AG10803 (cell line): ENCODE measurements at regions not wholly inside any gene's neighbourhood (a gene's known extent, or its start where the extent isn't known, plus 50 kb on each side); places are given as distances from the start of the nearest gene placed in this dataset.

Experiments
- DNase-seq: peaks from one replicate; pipeline ENCODE4 v3.0.0; 2010; ENCODE audit warnings: low read depth
- H3K4me3 ChIP-seq: 2 replicates; pipeline ENCODE4 v1.5.1; 2011; ENCODE audit warnings: mild to moderate bottlenecking, low read length, control low read depth
- TF ChIP-seq, protein P1 (sequence below): conservative IDR thresholded peaks from 2 replicates; pipeline ENCODE4 v1.5.1; 2011; ENCODE audit warnings: mild to moderate bottlenecking, low read length, control low read depth, inconsistent platforms

DNA sequence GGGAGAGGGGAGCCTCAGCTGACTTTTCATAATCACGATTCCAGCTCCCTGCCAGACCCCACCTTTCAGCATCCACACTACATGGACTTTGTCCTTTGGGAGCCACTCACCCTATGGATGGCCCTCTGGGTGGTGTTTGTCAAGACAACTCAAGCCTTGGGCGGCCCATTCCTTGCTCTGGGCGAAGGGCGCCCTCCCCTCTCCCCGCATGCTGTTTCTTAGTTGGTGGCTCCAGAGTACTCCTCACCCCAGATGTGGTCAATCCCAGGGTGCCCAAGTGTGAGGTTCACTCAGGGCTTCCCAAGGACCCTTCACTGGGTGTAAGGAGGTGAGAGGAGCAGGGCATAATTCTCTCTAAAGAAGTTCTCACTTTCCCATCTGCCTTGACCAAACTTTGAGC lies 710.0 kb downstream of the QKI start:
- TF ChIP-seq, protein P1, sequence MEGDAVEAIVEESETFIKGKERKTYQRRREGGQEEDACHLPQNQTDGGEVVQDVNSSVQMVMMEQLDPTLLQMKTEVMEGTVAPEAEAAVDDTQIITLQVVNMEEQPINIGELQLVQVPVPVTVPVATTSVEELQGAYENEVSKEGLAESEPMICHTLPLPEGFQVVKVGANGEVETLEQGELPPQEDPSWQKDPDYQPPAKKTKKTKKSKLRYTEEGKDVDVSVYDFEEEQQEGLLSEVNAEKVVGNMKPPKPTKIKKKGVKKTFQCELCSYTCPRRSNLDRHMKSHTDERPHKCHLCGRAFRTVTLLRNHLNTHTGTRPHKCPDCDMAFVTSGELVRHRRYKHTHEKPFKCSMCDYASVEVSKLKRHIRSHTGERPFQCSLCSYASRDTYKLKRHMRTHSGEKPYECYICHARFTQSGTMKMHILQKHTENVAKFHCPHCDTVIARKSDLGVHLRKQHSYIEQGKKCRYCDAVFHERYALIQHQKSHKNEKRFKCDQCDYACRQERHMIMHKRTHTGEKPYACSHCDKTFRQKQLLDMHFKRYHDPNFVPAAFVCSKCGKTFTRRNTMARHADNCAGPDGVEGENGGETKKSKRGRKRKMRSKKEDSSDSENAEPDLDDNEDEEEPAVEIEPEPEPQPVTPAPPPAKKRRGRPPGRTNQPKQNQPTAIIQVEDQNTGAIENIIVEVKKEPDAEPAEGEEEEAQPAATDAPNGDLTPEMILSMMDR: no peak
- DNase-seq: no peak

GRCh38 chr6:164122109-164122508 lies 707.6 kb downstream of the QKI start:
- no peak overlapping the region for H3K4me3 ChIP-seq
- TF ChIP-seq, protein P1: no peak

More for the DNA sequence above, 710.0 kb downstream of the QKI start:
- no peak overlapping the region for H3K4me3 ChIP-seq

GRCh38 chr6:164121527-164121926 lies 707.0 kb downstream of the QKI start:
- TF ChIP-seq, protein P1: no peak
- H3K4me3 ChIP-seq: no peak overlapping the region
- DNase-seq: no peak

More at GRCh38 chr6:164122109-164122508, 707.6 kb downstream of the QKI start:
- no peak for DNase-seq

DNA sequence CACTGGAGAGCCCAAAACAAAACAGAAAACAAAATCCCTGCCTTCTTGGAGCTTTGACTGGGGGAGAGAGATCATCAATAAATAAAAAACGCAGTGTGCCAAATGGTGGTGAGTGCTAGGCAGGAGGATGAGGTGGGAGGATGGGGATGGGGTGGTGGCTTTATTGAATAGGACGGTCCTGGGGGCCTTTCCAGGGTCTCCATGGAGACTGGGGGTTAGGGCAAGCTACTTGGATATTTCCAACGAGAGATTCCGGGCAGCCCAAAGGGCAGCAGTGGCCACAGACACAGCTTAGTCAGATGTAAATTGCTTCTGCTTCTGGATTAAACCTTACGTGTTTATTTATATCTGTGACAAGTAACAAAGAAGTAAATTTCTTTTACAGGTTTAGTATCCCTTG lies 700.1 kb downstream of the QKI start:
- no peak overlapping the region for H3K4me3 ChIP-seq
- no peak for DNase-seq
- TF ChIP-seq, protein P1: no peak

GRCh38 chr6:164114051-164114450 lies 699.5 kb downstream of the QKI start:
- no peak for DNase-seq
- H3K4me3 ChIP-seq: no peak overlapping the region
- TF ChIP-seq, protein P1: no peak

DNA sequence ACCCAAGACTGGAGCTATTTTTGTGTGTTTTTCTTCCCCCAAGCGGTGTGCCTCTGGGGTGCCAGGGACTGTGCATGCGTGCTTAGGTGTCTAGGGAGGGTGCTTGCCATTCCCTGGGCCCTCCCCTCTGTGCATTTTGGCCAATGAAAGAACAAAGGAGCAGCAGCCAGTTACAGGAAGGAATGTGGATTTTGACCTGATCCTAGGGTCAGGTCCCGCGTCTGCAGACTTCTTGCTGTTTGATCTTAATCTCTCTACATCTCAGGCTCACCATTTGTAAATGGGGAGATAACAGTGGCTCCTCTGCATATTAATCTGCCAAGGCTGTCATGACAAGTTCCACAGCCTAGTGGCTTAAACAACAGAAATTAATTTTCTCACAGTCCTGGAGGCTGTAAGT lies 699.1 kb downstream of the QKI start:
- no peak overlapping the region for H3K4me3 ChIP-seq
- no peak for DNase-seq
- TF ChIP-seq, protein P1: no peak

DNA sequence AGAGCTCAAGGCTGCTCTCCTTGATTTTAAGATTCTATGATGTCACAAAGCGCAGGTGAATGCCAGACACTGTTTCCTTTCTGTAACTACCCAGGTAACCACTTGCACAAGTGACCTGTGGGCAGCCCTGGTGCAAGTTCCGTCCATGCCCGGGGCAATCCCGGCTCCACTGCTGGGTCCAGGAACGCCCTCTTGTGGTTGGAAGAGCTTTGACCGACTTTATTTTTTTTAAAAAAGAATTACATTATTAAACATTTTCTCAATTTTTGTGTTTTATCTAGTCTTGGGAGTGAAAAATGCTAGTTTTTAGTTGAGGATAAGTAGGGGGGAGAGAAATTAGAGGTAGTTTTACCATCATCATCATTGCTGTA lies 695.2 kb downstream of the QKI start:
- TF ChIP-seq, protein P1: peak; percentile 48
- no peak overlapping the region for H3K4me3 ChIP-seq
- DNase-seq: peak; percentile 6
